ENCODE measurements at regions not wholly inside any gene's neighbourhood (a gene's known extent, or its start where the extent isn't known, plus 50 kb on each side); places are given as distances from the start of the nearest gene placed in this dataset.

DNA sequence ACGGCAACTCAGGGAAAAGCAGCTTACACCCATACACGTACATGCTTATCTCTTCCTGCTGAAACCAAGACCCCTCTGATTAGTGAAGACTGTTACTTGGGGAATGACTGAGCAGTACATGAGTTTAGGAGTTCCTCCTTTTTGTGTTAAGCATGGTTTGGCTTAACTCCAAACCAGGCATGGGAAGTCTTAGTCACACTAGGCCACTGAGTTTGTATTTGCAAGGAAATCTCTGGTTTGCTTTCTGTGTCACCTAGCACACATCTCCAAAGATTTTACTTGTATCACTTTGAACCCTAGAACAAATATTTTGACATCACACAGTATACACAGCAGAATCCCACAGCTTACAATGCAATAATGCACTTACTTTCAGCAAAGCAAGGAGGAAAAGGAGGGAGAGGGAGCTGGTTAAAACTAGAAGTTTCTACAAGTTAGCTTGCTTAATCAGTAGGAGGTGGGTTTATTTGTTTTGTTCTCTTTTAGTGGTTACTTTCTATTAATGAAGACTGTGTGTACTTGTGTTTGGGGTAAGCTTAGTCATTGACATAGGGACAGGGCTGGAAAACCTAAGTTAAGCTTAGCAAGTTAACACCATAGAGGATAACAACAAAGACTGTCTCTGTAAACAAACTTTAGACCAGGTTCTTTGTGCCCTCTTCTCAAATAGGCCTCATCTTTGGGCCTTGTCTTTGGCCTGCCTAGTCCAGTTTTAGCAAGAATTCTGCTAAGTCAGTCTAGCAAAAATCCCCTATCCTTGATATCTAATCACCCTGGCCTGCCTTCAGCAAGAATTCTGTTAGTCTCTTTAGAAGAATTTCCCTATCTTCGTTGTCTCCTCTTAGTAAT lies 219.4 kb downstream of the MREG start (continued):
- TF ChIP-seq, protein P1, sequence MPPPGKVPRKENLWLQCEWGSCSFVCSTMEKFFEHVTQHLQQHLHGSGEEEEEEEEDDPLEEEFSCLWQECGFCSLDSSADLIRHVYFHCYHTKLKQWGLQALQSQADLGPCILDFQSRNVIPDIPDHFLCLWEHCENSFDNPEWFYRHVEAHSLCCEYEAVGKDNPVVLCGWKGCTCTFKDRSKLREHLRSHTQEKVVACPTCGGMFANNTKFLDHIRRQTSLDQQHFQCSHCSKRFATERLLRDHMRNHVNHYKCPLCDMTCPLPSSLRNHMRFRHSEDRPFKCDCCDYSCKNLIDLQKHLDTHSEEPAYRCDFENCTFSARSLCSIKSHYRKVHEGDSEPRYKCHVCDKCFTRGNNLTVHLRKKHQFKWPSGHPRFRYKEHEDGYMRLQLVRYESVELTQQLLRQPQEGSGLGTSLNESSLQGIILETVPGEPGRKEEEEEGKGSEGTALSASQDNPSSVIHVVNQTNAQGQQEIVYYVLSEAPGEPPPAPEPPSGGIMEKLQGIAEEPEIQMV (tag; conservative IDR thresholded peaks at IDR 0.05; ENCODE audit: low read depth), result no peak
- TF ChIP-seq U2AF1 (optimal IDR thresholded peaks at IDR 0.05; ENCODE audit: low read depth, low read length), result no peak
- TF ChIP-seq, protein P2, sequence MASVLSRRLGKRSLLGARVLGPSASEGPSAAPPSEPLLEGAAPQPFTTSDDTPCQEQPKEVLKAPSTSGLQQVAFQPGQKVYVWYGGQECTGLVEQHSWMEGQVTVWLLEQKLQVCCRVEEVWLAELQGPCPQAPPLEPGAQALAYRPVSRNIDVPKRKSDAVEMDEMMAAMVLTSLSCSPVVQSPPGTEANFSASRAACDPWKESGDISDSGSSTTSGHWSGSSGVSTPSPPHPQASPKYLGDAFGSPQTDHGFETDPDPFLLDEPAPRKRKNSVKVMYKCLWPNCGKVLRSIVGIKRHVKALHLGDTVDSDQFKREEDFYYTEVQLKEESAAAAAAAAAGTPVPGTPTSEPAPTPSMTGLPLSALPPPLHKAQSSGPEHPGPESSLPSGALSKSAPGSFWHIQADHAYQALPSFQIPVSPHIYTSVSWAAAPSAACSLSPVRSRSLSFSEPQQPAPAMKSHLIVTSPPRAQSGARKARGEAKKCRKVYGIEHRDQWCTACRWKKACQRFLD (CRISPR knock-in tag; IDR thresholded peaks at IDR 0.05), result peak; percentile 73
- TF ChIP-seq CREBBP (IDR thresholded peaks at IDR 0.05; ENCODE audit: low read depth, low read length), result no peak
- TF ChIP-seq ERF (CRISPR knock-in tag; IDR thresholded peaks at IDR 0.05), result no peak
- peak; percentile 67; the same call in 1 of the 2 replicates for TF ChIP-seq JUN (IDR thresholded peaks at IDR 0.05; ENCODE audit: borderline replicate concordance, low read depth, low read length)
- no peak for TF ChIP-seq JUN (CRISPR knock-in tag; IDR thresholded peaks at IDR 0.05; ENCODE audit: borderline replicate concordance)
- TF ChIP-seq, protein P3, sequence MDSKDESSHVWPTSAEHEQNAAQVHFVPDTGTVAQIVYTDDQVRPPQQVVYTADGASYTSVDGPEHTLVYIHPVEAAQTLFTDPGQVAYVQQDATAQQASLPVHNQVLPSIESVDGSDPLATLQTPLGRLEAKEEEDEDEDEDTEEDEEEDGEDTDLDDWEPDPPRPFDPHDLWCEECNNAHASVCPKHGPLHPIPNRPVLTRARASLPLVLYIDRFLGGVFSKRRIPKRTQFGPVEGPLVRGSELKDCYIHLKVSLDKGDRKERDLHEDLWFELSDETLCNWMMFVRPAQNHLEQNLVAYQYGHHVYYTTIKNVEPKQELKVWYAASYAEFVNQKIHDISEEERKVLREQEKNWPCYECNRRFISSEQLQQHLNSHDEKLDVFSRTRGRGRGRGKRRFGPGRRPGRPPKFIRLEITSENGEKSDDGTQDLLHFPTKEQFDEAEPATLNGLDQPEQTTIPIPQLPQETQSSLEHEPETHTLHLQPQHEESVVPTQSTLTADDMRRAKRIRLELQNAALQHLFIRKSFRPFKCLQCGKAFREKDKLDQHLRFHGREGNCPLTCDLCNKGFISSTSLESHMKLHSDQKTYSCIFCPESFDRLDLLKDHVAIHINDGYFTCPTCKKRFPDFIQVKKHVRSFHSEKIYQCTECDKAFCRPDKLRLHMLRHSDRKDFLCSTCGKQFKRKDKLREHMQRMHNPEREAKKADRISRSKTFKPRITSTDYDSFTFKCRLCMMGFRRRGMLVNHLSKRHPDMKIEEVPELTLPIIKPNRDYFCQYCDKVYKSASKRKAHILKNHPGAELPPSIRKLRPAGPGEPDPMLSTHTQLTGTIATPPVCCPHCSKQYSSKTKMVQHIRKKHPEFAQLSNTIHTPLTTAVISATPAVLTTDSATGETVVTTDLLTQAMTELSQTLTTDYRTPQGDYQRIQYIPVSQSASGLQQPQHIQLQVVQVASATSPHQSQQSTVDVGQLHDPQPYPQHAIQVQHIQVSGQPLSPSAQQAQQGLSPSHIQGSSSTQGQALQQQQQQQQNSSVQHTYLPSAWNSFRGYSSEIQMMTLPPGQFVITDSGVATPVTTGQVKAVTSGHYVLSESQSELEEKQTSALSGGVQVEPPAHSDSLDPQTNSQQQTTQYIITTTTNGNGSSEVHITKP (IDR thresholded peaks at IDR 0.05; ENCODE audit: partially characterized antibody), result peak; percentile 21
- TF ChIP-seq CBX2 (IDR thresholded peaks at IDR 0.05; ENCODE audit: insufficient read depth, low read length, poor library complexity, severe bottlenecking), result no peak
- TF ChIP-seq, protein P4, sequence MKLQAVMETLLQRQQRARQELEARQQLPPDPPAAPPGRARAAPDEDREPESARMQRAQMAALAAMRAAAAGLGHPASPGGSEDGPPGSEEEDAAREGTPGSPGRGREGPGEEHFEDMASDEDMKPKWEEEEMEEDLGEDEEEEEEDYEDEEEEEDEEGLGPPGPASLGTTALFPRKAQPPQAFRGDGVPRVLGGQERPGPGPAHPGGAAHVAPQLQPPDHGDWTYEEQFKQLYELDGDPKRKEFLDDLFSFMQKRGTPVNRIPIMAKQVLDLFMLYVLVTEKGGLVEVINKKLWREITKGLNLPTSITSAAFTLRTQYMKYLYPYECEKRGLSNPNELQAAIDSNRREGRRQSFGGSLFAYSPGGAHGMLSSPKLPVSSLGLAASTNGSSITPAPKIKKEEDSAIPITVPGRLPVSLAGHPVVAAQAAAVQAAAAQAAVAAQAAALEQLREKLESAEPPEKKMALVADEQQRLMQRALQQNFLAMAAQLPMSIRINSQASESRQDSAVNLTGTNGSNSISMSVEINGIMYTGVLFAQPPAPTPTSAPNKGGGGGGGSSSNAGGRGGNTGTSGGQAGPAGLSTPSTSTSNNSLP (IDR thresholded peaks at IDR 0.05; ENCODE audit: borderline replicate concordance, low read depth, low read length), result no peak
- no peak for TF ChIP-seq ZNF121 (CRISPR knock-in tag; conservative IDR thresholded peaks at IDR 0.05)
- no peak for TF ChIP-seq ZC3H8 (IDR thresholded peaks at IDR 0.05)
- no peak for TF ChIP-seq KLF10 (CRISPR knock-in tag; IDR thresholded peaks at IDR 0.05)
- no peak for TF ChIP-seq FOXK2 (conservative IDR thresholded peaks at IDR 0.05 in 1 of 2, IDR thresholded peaks at IDR 0.05 in 1 of 2; ENCODE audit: low read depth in 2 of 2)
- TF ChIP-seq HIVEP1 (CRISPR knock-in tag; IDR thresholded peaks at IDR 0.05), result no peak
- no peak for TF ChIP-seq ZFPM2 (CRISPR knock-in tag; IDR thresholded peaks at IDR 0.05)
- no peak for TF ChIP-seq SMAD1 (IDR thresholded peaks at IDR 0.05; ENCODE audit: low read depth, low read length, partially characterized antibody)
- peak; percentile 41 for TF ChIP-seq NEUROD1 (IDR thresholded peaks at IDR 0.05; ENCODE audit: borderline replicate concordance, low read depth, low read length, partially characterized antibody)
